ENCODE measurements at regions not wholly inside any gene's neighbourhood (a gene's known extent, or its start where the extent isn't known, plus 50 kb on each side); places are given as distances from the start of the nearest gene placed in this dataset.

DNA sequence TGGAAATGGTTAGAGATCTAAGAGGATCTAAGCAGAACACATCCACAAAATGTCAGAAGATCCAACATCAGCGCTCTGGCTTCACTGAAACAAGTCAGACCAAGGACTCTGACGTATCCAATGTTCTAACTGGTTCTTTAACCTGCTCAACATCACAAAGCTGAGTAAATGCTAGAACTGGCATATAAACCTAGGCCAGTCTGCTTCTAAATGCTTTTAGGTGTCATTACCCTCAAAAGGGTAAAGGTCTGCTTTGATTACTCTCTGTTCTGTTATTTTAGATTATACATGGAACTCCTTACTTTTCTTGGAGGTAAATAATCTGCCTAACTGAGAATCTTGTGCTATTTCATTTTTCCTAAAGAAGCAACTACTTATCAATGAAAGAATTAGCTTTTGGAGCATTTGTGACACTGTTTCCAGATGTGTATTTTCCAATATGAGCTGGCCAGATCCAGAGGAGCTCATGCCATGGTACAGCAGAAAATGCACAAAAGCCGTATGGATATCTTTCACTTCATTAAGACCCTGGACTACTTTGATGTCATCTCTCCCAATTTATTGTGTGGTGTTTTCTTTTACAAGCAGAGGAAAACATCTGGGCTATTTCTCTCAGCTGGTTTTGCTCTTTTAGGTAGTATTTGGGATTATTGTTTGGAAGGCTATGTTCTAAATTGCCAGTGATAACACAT is 123.5 kb downstream of the RASGEF1B start:
- TF ChIP-seq ZNF140 (tag by site-specific recombination; IDR thresholded peaks at IDR 0.05) (no peak), ZBTB20 (tag by site-specific recombination; IDR thresholded peaks at IDR 0.05) (no peak), FEZF1 (tag by site-specific recombination; IDR thresholded peaks at IDR 0.05) (no peak), TRIM28 (IDR thresholded peaks at IDR 0.05; ENCODE audit: borderline replicate concordance, low read length) (no peak), ZNF221 (tag by site-specific recombination; IDR thresholded peaks at IDR 0.05; ENCODE audit: borderline replicate concordance) (no peak)

Measured in HEK293 (cell line).